ENCODE measurements at regions not wholly inside any gene's neighbourhood (a gene's known extent, or its start where the extent isn't known, plus 50 kb on each side); places are given as distances from the start of the nearest gene placed in this dataset.

GRCh38 chr17:13085578-13085977 is 67.8 kb upstream of the ELAC2 start:
- POLR2A ChIA-PET (ENCODE audit: unreplicated experiment), result no interaction called here
- Histone ChIP-seq H3K4me3 (ENCODE audit: low read length) (no peak overlapping the region), H3K9ac (ENCODE audit: low read length) (no peak overlapping the region), H3K9me2 (replicated peaks; ENCODE audit: low read length) (no peaks in the 10 kb centered on the region), H3K4me1 (ENCODE audit: insufficient read depth, low read length) (peaks cover 18% of the 10 kb centered on the region; the same call in 1 of the 2 replicates), H3K4me2 (ENCODE audit: low read length) (no peak overlapping the region), H3F3A (ENCODE audit: low read length, unreplicated experiment) (no peaks in the 10 kb centered on the region), H3K36me3 (ENCODE audit: low read depth, low read length) (no peaks in the 10 kb centered on the region), H4K20me1 (ENCODE audit: low read length) (no peaks in the 10 kb centered on the region), H3K9me3 (ENCODE audit: low read length) (no peaks in the 10 kb centered on the region), H2AFZ (ENCODE audit: low read length) (no peak overlapping the region), H3K27ac (ENCODE audit: low read length) (no peak overlapping the region), H3K27me3 (ENCODE audit: low read length) (peaks cover 34% of the 10 kb centered on the region), H3K79me2 (ENCODE audit: low read length) (no peaks in the 10 kb centered on the region)
- DNase-seq (no peak), ATAC-seq (no peak)
- TF ChIP-seq EZH2 (IDR thresholded peaks at IDR 0.05; ENCODE audit: low read length, unreplicated experiment) (no peak), EZH2phosphoT487 (IDR thresholded peaks at IDR 0.05; ENCODE audit: borderline replicate concordance, low read length) (no peak)
- TF ChIP-seq, protein P1, sequence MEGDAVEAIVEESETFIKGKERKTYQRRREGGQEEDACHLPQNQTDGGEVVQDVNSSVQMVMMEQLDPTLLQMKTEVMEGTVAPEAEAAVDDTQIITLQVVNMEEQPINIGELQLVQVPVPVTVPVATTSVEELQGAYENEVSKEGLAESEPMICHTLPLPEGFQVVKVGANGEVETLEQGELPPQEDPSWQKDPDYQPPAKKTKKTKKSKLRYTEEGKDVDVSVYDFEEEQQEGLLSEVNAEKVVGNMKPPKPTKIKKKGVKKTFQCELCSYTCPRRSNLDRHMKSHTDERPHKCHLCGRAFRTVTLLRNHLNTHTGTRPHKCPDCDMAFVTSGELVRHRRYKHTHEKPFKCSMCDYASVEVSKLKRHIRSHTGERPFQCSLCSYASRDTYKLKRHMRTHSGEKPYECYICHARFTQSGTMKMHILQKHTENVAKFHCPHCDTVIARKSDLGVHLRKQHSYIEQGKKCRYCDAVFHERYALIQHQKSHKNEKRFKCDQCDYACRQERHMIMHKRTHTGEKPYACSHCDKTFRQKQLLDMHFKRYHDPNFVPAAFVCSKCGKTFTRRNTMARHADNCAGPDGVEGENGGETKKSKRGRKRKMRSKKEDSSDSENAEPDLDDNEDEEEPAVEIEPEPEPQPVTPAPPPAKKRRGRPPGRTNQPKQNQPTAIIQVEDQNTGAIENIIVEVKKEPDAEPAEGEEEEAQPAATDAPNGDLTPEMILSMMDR (conservative IDR thresholded peaks at IDR 0.05; ENCODE audit: low read depth, low read length), result no peak
- no TSS peak for BruUV-seq (replicated peaks)
- intact Hi-C loops (cut with micrococcal nuclease), result no loop called here
- CTCF ChIA-PET, result no interaction called here

DNA sequence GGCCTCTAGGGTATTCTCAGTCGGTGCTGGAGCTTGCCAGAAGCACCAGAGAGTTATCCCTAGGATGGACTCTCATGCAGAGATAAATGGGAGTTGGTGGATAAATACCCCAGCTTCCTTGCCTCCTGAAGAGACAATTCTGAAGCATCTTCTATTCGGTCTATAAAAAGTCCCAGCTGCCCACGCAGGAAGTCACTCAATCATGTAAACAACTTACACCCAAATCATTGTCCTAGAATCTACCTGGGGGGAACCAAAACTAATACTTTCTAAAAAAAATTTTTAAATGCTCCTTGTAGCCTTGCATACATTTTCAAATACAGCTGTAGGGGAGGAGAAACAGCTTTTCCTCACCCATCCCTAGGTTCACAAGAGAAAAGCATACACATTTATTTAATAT is 66.6 kb upstream of the ELAC2 start:
- no peak overlapping the region for H3K4me3 ChIP-seq (ENCODE audit: low read length)
- no peaks in the 10 kb centered on the region for H4K20me1 ChIP-seq (ENCODE audit: low read length)
- ChIA-PET CTCF (no interaction called here), POLR2A (ENCODE audit: unreplicated experiment) (no interaction called here)
- DNase-seq (no peak), ATAC-seq (no peak)
- no peaks in the 10 kb centered on the region for H3F3A ChIP-seq (ENCODE audit: low read length, unreplicated experiment)
- H2AFZ ChIP-seq (ENCODE audit: low read length), result no peak overlapping the region
- no peak overlapping the region for H3K4me2 ChIP-seq (ENCODE audit: low read length)
- no peaks in the 10 kb centered on the region for H3K9me2 ChIP-seq (replicated peaks; ENCODE audit: low read length)
- peaks cover 16% of the 10 kb centered on the region; the same call in 1 of the 2 replicates for H3K4me1 ChIP-seq (ENCODE audit: insufficient read depth, low read length)
- no peak for TF ChIP-seq EZH2phosphoT487 (IDR thresholded peaks at IDR 0.05; ENCODE audit: borderline replicate concordance, low read length)
- TF ChIP-seq, protein P1 (conservative IDR thresholded peaks at IDR 0.05; ENCODE audit: low read depth, low read length), result no peak
- no peak for TF ChIP-seq EZH2 (IDR thresholded peaks at IDR 0.05; ENCODE audit: low read length, unreplicated experiment)
- intact Hi-C loops (cut with micrococcal nuclease), result no loop called here
- no peaks in the 10 kb centered on the region for H3K9me3 ChIP-seq (ENCODE audit: low read length)
- no peaks in the 10 kb centered on the region for H3K36me3 ChIP-seq (ENCODE audit: low read depth, low read length)
- no peak overlapping the region for H3K9ac ChIP-seq (ENCODE audit: low read length)
- no peaks in the 10 kb centered on the region for H3K79me2 ChIP-seq (ENCODE audit: low read length)
- no peak overlapping the region for H3K27ac ChIP-seq (ENCODE audit: low read length)
- peaks cover 34% of the 10 kb centered on the region for H3K27me3 ChIP-seq (ENCODE audit: low read length)
- no TSS peak for BruUV-seq (replicated peaks)

GRCh38 chr17:13078591-13079385 is 61.0 kb upstream of the ELAC2 start:
- DNase-seq (no peak), ATAC-seq (no peak)
- Histone ChIP-seq H3K36me3 (ENCODE audit: low read depth, low read length) (no peaks in the 10 kb centered on the region), H3K9ac (ENCODE audit: low read length) (no peak overlapping the region), H3K27ac (ENCODE audit: low read length) (no peak overlapping the region), H3K27me3 (ENCODE audit: low read length) (peaks cover 10% of the 10 kb centered on the region; the same call in 1 of the 2 replicates), H2AFZ (ENCODE audit: low read length) (no peak overlapping the region), H3K4me2 (ENCODE audit: low read length) (no peak overlapping the region), H3K9me3 (ENCODE audit: low read length) (no peaks in the 10 kb centered on the region), H3K4me3 (ENCODE audit: low read length) (no peak overlapping the region), H4K20me1 (ENCODE audit: low read length) (no peaks in the 10 kb centered on the region), H3K9me2 (replicated peaks; ENCODE audit: low read length) (no peaks in the 10 kb centered on the region), H3F3A (ENCODE audit: low read length, unreplicated experiment) (no peaks in the 10 kb centered on the region), H3K4me1 (ENCODE audit: insufficient read depth, low read length) (no peaks in the 10 kb centered on the region), H3K79me2 (ENCODE audit: low read length) (no peaks in the 10 kb centered on the region)
- TF ChIP-seq, protein P1 (conservative IDR thresholded peaks at IDR 0.05; ENCODE audit: low read depth, low read length), result no peak
- TF ChIP-seq EZH2 (IDR thresholded peaks at IDR 0.05; ENCODE audit: low read length, unreplicated experiment) (no peak), EZH2phosphoT487 (IDR thresholded peaks at IDR 0.05; ENCODE audit: borderline replicate concordance, low read length) (no peak)
- intact Hi-C loops (cut with micrococcal nuclease), result no loop called here
- POLR2A ChIA-PET (ENCODE audit: unreplicated experiment), result no interaction called here
- BruUV-seq (replicated peaks), result no TSS peak
- CTCF ChIA-PET, result no interaction called here
